ENCODE measurements at regions not wholly inside any gene's neighbourhood (a gene's known extent, or its start where the extent isn't known, plus 50 kb on each side); places are given as distances from the start of the nearest gene placed in this dataset.
"Not testable (repeated sequence)": the region's sequence is repeated elsewhere in the genome, so short reads cannot be mapped to it uniquely, and the experiment has no call there.

DNA sequence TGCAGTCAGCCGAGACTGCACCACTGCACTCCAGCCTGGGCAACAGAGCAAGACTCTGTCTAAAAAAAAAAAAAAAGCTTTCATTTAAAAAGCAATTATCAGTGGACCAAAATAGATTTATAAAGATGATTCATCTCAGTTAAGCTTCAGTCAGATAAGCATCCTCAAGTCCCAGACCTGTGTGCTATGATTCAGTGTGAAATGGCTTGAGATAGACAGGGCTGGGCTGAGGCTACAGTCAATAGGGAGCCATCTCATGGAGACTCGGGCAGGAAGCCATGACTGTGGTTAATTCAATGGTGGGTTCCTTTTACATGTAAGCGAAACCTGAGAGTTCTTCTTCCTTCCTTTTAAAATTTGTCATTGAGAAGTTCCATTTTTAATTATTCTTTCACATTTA is 276.0 kb downstream of the TFAP2A start:
- H3K4me3 Mint-ChIP-seq = no peak overlapping the region
- no CpG with 5 or more reads among the region's 3 CpGs for WGBS (ENCODE audit: insufficient coverage)
- no peaks in the 10 kb centered on the region for H3K4me1 Mint-ChIP-seq
- no peaks in the 10 kb centered on the region for H3K36me3 Mint-ChIP-seq
- Histone ChIP-seq H3K9me3 (replicated peaks in 1 of 2; ENCODE audit: control insufficient read depth in 1 of 2, insufficient read depth in 1 of 2, low read length in 2 of 2) (no peaks in the 10 kb centered on the region), H3K4me1 (ENCODE audit: control insufficient read depth in 1 of 2, insufficient read depth in 2 of 2, low read length in 2 of 2) (no peaks in the 10 kb centered on the region), H3K79me2 (ENCODE audit: insufficient read depth, low read length) (no peaks in the 10 kb centered on the region), H3K4me3 (replicated peaks in 1 of 3; ENCODE audit: low read depth in 2 of 3, low read length in 3 of 3) (no peak overlapping the region), H3K27me3 (ENCODE audit: control insufficient read depth in 2 of 2, insufficient read depth in 2 of 2, low read length in 2 of 2) (no peaks in the 10 kb centered on the region), H3K9ac (ENCODE audit: insufficient read depth, low read length, poor library complexity, severe bottlenecking) (no peak overlapping the region), H4K20me1 (ENCODE audit: insufficient read depth, low read length) (no peaks in the 10 kb centered on the region), H3K36me3 (replicated peaks in 1 of 2; ENCODE audit: control insufficient read depth in 1 of 2, insufficient read depth in 2 of 2, low read length in 2 of 2) (no peaks in the 10 kb centered on the region), H3K4me2 (replicated peaks; ENCODE audit: extremely low read depth, low read length, poor library complexity, severe bottlenecking) (no peak overlapping the region), H2AFZ (ENCODE audit: insufficient read depth, low read depth, low read length, poor library complexity, severe bottlenecking) (no peak overlapping the region), H3K27ac (ENCODE audit: low read depth in 1 of 2, low read length in 2 of 2) (no peak overlapping the region)
- intact Hi-C loops (cut with micrococcal nuclease) = no loop called here
- no peak overlapping the region for H3K27ac Mint-ChIP-seq
- DNase-seq = no peak
- H3K9me3 Mint-ChIP-seq = peaks cover 0 to 8% (median 3%) of the 10 kb centered on the region in 7 donors
- peaks cover 0 to 7% (median 3%) of the 10 kb centered on the region in 3 donors for H3K27me3 Mint-ChIP-seq (ENCODE audit: low read depth in 3 of 3)
- TF ChIP-seq, protein P1, sequence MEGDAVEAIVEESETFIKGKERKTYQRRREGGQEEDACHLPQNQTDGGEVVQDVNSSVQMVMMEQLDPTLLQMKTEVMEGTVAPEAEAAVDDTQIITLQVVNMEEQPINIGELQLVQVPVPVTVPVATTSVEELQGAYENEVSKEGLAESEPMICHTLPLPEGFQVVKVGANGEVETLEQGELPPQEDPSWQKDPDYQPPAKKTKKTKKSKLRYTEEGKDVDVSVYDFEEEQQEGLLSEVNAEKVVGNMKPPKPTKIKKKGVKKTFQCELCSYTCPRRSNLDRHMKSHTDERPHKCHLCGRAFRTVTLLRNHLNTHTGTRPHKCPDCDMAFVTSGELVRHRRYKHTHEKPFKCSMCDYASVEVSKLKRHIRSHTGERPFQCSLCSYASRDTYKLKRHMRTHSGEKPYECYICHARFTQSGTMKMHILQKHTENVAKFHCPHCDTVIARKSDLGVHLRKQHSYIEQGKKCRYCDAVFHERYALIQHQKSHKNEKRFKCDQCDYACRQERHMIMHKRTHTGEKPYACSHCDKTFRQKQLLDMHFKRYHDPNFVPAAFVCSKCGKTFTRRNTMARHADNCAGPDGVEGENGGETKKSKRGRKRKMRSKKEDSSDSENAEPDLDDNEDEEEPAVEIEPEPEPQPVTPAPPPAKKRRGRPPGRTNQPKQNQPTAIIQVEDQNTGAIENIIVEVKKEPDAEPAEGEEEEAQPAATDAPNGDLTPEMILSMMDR (IDR thresholded peaks at IDR 0.05) = no peak

DNA sequence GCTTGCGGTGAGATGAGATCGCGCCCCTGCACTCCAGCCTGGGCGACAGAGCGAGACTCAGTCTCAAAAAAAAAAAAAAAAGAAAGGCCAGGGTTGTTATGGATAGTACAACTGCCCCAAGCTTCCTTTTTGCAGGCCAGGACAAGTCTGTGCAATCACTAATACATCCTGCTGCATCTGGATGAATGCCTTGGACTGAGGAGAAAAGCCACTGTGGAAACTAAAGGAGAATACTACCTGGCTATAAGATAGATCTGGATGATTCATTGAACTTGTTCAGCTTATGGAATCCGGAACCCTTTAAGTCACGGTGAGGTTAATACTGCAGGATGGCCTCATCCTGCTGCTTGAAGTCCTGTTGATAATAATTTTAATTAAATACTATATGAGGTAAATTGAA is 278.2 kb downstream of the TFAP2A start:
- Mint-ChIP-seq H3K9me3 (peaks cover 0 to 10% (median 4%) of the 10 kb centered on the region in 7 donors), H3K4me3 (no peak overlapping the region), H3K36me3 (no peaks in the 10 kb centered on the region), H3K27me3 (ENCODE audit: low read depth in 3 of 3) (peaks cover 0 to 6% (median 2%) of the 10 kb centered on the region in 3 donors), H3K27ac (no peak overlapping the region), H3K4me1 (no peaks in the 10 kb centered on the region)
- H3K4me3 ChIP-seq (replicated peaks in 1 of 3; ENCODE audit: low read depth in 2 of 3, low read length in 3 of 3) = no peak overlapping the region
- intact Hi-C loops (cut with micrococcal nuclease) = no loop called here
- H2AFZ ChIP-seq (ENCODE audit: insufficient read depth, low read depth, low read length, poor library complexity, severe bottlenecking) = no peak overlapping the region
- H3K4me2 ChIP-seq (replicated peaks; ENCODE audit: extremely low read depth, low read length, poor library complexity, severe bottlenecking) = no peak overlapping the region
- no peaks in the 10 kb centered on the region for H4K20me1 ChIP-seq (ENCODE audit: insufficient read depth, low read length)
- H3K27ac ChIP-seq (ENCODE audit: low read depth in 1 of 2, low read length in 2 of 2) = no peak overlapping the region
- H3K27me3 ChIP-seq (ENCODE audit: control insufficient read depth in 2 of 2, insufficient read depth in 2 of 2, low read length in 2 of 2) = no peaks in the 10 kb centered on the region
- 100% methylated on average over 1 of the region's 7 CpGs for WGBS (ENCODE audit: insufficient coverage)
- DNase-seq = no peak
- TF ChIP-seq, protein P1 (IDR thresholded peaks at IDR 0.05) = no peak
- H3K9ac ChIP-seq (ENCODE audit: insufficient read depth, low read length, poor library complexity, severe bottlenecking) = no peak overlapping the region
- no peaks in the 10 kb centered on the region for H3K4me1 ChIP-seq (ENCODE audit: control insufficient read depth in 1 of 2, insufficient read depth in 2 of 2, low read length in 2 of 2)
- no peaks in the 10 kb centered on the region for H3K79me2 ChIP-seq (ENCODE audit: insufficient read depth, low read length)
- H3K9me3 ChIP-seq (replicated peaks in 1 of 2; ENCODE audit: control insufficient read depth in 1 of 2, insufficient read depth in 1 of 2, low read length in 2 of 2) = no peaks in the 10 kb centered on the region
- H3K36me3 ChIP-seq (replicated peaks in 1 of 2; ENCODE audit: control insufficient read depth in 1 of 2, insufficient read depth in 2 of 2, low read length in 2 of 2) = no peaks in the 10 kb centered on the region

DNA sequence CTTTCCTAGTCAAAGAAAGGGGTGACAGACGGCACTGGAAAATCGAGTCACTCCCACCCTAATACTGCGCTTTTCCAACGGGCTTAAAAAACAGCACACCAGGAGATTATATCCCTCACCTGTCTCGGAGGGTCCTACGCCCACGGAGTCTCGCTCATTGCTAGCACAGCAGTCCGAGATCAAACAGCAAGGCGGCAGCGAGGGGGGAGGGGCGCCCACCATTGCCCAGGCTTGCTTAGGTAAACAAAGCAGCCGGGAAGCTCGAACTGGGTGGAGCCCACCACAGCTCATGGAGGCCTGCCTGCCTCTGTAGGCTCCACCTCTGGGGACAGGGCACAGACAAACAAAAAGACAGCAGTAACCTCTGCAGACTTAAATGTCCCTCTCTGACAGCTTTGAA is 280.7 kb downstream of the TFAP2A start:
- H3K79me2 ChIP-seq (ENCODE audit: insufficient read depth, low read length); H3K4me1 ChIP-seq (ENCODE audit: control insufficient read depth in 1 of 2, insufficient read depth in 2 of 2, low read length in 2 of 2); intact Hi-C loops (cut with micrococcal nuclease); H3K4me3 ChIP-seq (replicated peaks in 1 of 3; ENCODE audit: low read depth in 2 of 3, low read length in 3 of 3); H3K27me3 Mint-ChIP-seq (ENCODE audit: low read depth in 3 of 3); H3K9me3 ChIP-seq (replicated peaks in 1 of 2; ENCODE audit: control insufficient read depth in 1 of 2, insufficient read depth in 1 of 2, low read length in 2 of 2); H2AFZ ChIP-seq (ENCODE audit: insufficient read depth, low read depth, low read length, poor library complexity, severe bottlenecking); H3K4me3 Mint-ChIP-seq; H3K36me3 ChIP-seq (replicated peaks in 1 of 2; ENCODE audit: control insufficient read depth in 1 of 2, insufficient read depth in 2 of 2, low read length in 2 of 2); H3K36me3 Mint-ChIP-seq; H3K27me3 ChIP-seq (ENCODE audit: control insufficient read depth in 2 of 2, insufficient read depth in 2 of 2, low read length in 2 of 2); H3K27ac ChIP-seq (ENCODE audit: low read depth in 1 of 2, low read length in 2 of 2); H3K27ac Mint-ChIP-seq; DNase-seq; H3K4me1 Mint-ChIP-seq; H3K9ac ChIP-seq (ENCODE audit: insufficient read depth, low read length, poor library complexity, severe bottlenecking); H3K4me2 ChIP-seq (replicated peaks; ENCODE audit: extremely low read depth, low read length, poor library complexity, severe bottlenecking); H4K20me1 ChIP-seq (ENCODE audit: insufficient read depth, low read length): not testable (repeated sequence)
- peaks cover 0 to 16% (median 7%) of the 10 kb centered on the region in 7 donors for H3K9me3 Mint-ChIP-seq
- 99% methylated on average over 9 of the region's 14 CpGs for WGBS (ENCODE audit: insufficient coverage)
